SU-DHL-6 (cell line): ENCODE measurements at regions not wholly inside any gene's neighbourhood (a gene's known extent, or its start where the extent isn't known, plus 50 kb on each side); places are given as distances from the start of the nearest gene placed in this dataset.

ENCODE experiments used
- H2AFZ ChIP-seq: fragments of 200-600 bp; sonication (generic); 2 replicates; pipeline ENCODE4 v1.6.1; 2014; ENCODE audit warnings: low read depth, mild to moderate bottlenecking, moderate library complexity, mixed read lengths, antibody characterized with exemption, low read length; ENCODE audit not compliant: severe bottlenecking
- H3F3A ChIP-seq: fragments of 200-600 bp; shearing (Covaris generic); 2 replicates; pipeline ENCODE4 v1.6.0; 2016; ENCODE audit warnings: antibody characterized with exemption, mild to moderate bottlenecking; ENCODE audit not compliant: insufficient read depth
- H3K27ac ChIP-seq: fragments of 200-600 bp; sonication (generic); 2 replicates; pipeline ENCODE4 v1.5.1; 2016; ENCODE audit warnings: low read depth, mild to moderate bottlenecking, low read length, moderate library complexity, mixed read lengths
- H3K27me3 ChIP-seq: fragments of 200-600 bp; sonication (generic), shearing (Covaris generic); 2 replicates; pipeline ENCODE4 v1.6.0; 2014; ENCODE audit warnings: mild to moderate bottlenecking, low read length
- H3K36me3 ChIP-seq: fragments of 200-600 bp; sonication (generic); 2 replicates; pipeline ENCODE4 v1.6.1; 2014; ENCODE audit warnings: mild to moderate bottlenecking, low read length, mixed read lengths
- H3K4me2 ChIP-seq: fragments of 300-600, 200-600 bp; shearing (Covaris generic), sonication (generic); 2 replicates; pipeline ENCODE4 v1.6.0; 2014; ENCODE audit warnings: low read length, low read depth, mild to moderate bottlenecking; ENCODE audit not compliant: poor library complexity, severe bottlenecking
- H3K4me3 ChIP-seq: fragments of 200-600 bp; sonication (generic); 2 replicates; pipeline ENCODE4 v1.5.1; 2014; ENCODE audit warnings: antibody characterized with exemption, low read length, mild to moderate bottlenecking, mixed read lengths; ENCODE audit not compliant: insufficient read depth, poor library complexity, severe bottlenecking
- H3K79me2 ChIP-seq: fragments of 200-600 bp; sonication (generic); 2 replicates; pipeline ENCODE4 v1.6.1; 2014; ENCODE audit warnings: mild to moderate bottlenecking, low read length, moderate library complexity; ENCODE audit not compliant: insufficient read depth
- H3K9ac ChIP-seq: fragments of 200-600 bp; sonication (generic); 2 replicates; pipeline ENCODE4 v1.7.0; 2014; ENCODE audit warnings: mild to moderate bottlenecking, low read length
- H3K9me2 ChIP-seq: fragments of 200-600 bp; sonication (generic); replicated peaks from 2 replicates; pipeline ENCODE4 v1.6.1; 2014; ENCODE audit warnings: low read length; ENCODE audit not compliant: insufficient read depth
- H3K9me3 ChIP-seq: fragments of 200-600 bp; sonication (generic); 2 replicates; pipeline ENCODE4 v1.6.1; 2014; ENCODE audit warnings: low read length, mixed read lengths; ENCODE audit not compliant: insufficient read depth
- H4K20me1 ChIP-seq: fragments of 200-600 bp; sonication (generic); 2 replicates; pipeline ENCODE4 v1.6.1; 2014; ENCODE audit warnings: low read depth, mild to moderate bottlenecking, antibody characterized with exemption, low read length, moderate library complexity, mixed read lengths
- CTCF ChIP-seq: fragments of 200-600 bp; sonication (generic); IDR thresholded peaks from one replicate; pipeline ENCODE4 v1.5.1; 2017; ENCODE audit warnings: antibody characterized with exemption, mild to moderate bottlenecking, low read length, moderate library complexity; ENCODE audit not compliant: insufficient read depth, poor library complexity, severe bottlenecking
- EZH2phosphoT487 ChIP-seq: fragments of 200-600 bp; sonication (generic), shearing (Covaris generic); conservative IDR thresholded peaks from 2 replicates; pipeline ENCODE4 v1.6.1; 2018; ENCODE audit warnings: mild to moderate bottlenecking, antibody characterized with exemption, low read length, moderate library complexity, mixed read lengths

- no peaks in the 10 kb centered on the region for H3K9me2 ChIP-seq
- no peaks in the 10 kb centered on the region for H3K36me3 ChIP-seq
- no peak overlapping the region for H2AFZ ChIP-seq
- no peak overlapping the region for H3K9ac ChIP-seq
- H3K27ac ChIP-seq: no peak overlapping the region
- H3K27me3 ChIP-seq: no peaks in the 10 kb centered on the region
- TF ChIP-seq CTCF (no peak), EZH2phosphoT487 (no peak)
- no peaks in the 10 kb centered on the region for H4K20me1 ChIP-seq
- no peaks in the 10 kb centered on the region for H3K79me2 ChIP-seq
- H3K4me3 ChIP-seq: no peak overlapping the region
- no peak overlapping the region for H3K4me2 ChIP-seq
- H3K9me3 ChIP-seq: no peaks in the 10 kb centered on the region
- H3F3A ChIP-seq: no peaks in the 10 kb centered on the region
These were observed 104.4 kb downstream of the LEPR start for GRCh38 chr1:65524931-65525265.

- H3K36me3 ChIP-seq: no peaks in the 10 kb centered on the region
- H3K9me2 ChIP-seq: no peaks in the 10 kb centered on the region
- TF ChIP-seq CTCF (no peak), EZH2phosphoT487 (no peak)
- no peaks in the 10 kb centered on the region for H3F3A ChIP-seq
- no peak overlapping the region for H2AFZ ChIP-seq
- H3K4me3 ChIP-seq: no peak overlapping the region
- H3K27me3 ChIP-seq: no peaks in the 10 kb centered on the region
- H3K9ac ChIP-seq: no peak overlapping the region
- no peak overlapping the region for H3K27ac ChIP-seq
- H3K4me2 ChIP-seq: no peak overlapping the region
- no peaks in the 10 kb centered on the region for H3K9me3 ChIP-seq
- no peaks in the 10 kb centered on the region for H4K20me1 ChIP-seq
- H3K79me2 ChIP-seq: no peaks in the 10 kb centered on the region
These were observed 105.0 kb downstream of the LEPR start for GRCh38 chr1:65525266-65526048.

- no peaks in the 10 kb centered on the region for H3K36me3 ChIP-seq
- H3K4me2 ChIP-seq: no peak overlapping the region
- H2AFZ ChIP-seq: no peak overlapping the region
- TF ChIP-seq CTCF: no peak
- TF ChIP-seq EZH2phosphoT487: no peak
- H3K9me3 ChIP-seq: no peaks in the 10 kb centered on the region
- H3K9ac ChIP-seq: no peak overlapping the region
- no peaks in the 10 kb centered on the region for H3K79me2 ChIP-seq
- H4K20me1 ChIP-seq: no peaks in the 10 kb centered on the region
- H3K27ac ChIP-seq: no peak overlapping the region
- H3F3A ChIP-seq: no peaks in the 10 kb centered on the region
- H3K4me3 ChIP-seq: no peak overlapping the region
- H3K9me2 ChIP-seq: no peaks in the 10 kb centered on the region
- no peaks in the 10 kb centered on the region for H3K27me3 ChIP-seq
These were observed 105.6 kb downstream of the LEPR start for GRCh38 chr1:65526049-65526556.
